Fibroblast of the aortic adventitia (primary cell): ENCODE measurements at regions not wholly inside any gene's neighbourhood (a gene's known extent, or its start where the extent isn't known, plus 50 kb on each side); places are given as distances from the start of the nearest gene placed in this dataset.

Experiments used
- DNase-seq: peaks from one replicate; pipeline ENCODE4 v3.0.0-alpha.2; 2010; ENCODE audit warnings: low read depth
- H3K4me3 ChIP-seq: 2 replicates; pipeline ENCODE4 v1.5.1; 2011; ENCODE audit warnings: low read depth, mild to moderate bottlenecking, control low read depth, low read length, moderate library complexity
- TF ChIP-seq, protein P1 (sequence below): IDR thresholded peaks from 2 replicates; pipeline ENCODE4 v1.5.1; 2011; ENCODE audit warnings: mild to moderate bottlenecking, low read length, control low read depth, inconsistent platforms; ENCODE audit not compliant: insufficient read depth

DNA sequence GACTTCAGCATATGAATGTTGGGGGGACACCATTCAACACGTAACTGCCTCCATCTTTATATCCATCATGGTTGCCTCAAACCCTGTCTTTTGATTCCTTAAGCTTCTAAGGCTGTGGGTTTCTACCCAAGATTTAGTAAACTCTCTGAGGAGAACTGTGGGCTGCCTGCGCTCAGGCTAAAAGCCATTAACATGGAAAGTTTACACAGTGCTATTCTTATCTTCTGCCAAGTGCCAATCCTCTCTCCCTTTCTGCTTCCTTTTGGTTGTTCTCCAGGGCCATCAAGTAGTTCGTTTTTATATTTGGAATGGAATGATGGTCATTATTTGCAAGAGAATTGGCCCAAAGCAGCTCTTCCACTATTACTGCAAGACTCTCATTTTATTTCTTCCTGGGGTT lies 97.3 kb upstream of the KLF14 start:
- TF ChIP-seq, protein P1, sequence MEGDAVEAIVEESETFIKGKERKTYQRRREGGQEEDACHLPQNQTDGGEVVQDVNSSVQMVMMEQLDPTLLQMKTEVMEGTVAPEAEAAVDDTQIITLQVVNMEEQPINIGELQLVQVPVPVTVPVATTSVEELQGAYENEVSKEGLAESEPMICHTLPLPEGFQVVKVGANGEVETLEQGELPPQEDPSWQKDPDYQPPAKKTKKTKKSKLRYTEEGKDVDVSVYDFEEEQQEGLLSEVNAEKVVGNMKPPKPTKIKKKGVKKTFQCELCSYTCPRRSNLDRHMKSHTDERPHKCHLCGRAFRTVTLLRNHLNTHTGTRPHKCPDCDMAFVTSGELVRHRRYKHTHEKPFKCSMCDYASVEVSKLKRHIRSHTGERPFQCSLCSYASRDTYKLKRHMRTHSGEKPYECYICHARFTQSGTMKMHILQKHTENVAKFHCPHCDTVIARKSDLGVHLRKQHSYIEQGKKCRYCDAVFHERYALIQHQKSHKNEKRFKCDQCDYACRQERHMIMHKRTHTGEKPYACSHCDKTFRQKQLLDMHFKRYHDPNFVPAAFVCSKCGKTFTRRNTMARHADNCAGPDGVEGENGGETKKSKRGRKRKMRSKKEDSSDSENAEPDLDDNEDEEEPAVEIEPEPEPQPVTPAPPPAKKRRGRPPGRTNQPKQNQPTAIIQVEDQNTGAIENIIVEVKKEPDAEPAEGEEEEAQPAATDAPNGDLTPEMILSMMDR: no peak
- DNase-seq: no peak
- no peak overlapping the region for H3K4me3 ChIP-seq

DNA sequence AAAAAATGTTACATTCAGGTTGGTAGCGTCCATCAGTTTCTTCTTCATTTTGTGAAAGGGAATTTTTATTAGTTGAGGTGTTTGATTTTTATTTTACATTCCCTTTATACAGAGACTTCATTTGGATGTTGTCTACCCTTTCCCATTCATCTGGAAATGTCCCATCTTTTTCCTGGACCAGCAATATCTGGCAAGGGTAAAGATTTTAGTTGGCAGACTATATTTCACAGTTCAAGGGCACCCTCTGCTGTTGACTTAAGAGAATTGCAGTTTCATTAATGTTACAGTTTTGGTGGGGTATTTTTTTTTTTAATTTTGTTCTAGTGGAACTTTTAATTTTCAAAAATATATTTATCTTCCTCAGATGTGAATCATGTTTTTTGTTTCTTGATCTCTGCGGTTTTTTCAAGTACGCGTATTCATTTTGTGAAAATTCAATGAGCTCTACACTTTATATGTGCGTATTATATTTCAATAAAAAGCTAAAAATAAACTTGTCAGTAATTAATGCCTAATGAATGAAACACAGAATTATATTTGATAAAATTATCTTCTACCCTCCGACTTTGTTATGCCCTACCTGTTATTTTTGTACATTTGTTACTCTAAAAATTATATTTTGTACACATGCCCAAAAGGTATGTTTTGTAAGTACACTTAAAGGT lies 97.9 kb upstream of the KLF14 start:
- TF ChIP-seq, protein P1: peak; percentile 67
- H3K4me3 ChIP-seq: no peak overlapping the region
- peak; percentile 82 for DNase-seq

DNA sequence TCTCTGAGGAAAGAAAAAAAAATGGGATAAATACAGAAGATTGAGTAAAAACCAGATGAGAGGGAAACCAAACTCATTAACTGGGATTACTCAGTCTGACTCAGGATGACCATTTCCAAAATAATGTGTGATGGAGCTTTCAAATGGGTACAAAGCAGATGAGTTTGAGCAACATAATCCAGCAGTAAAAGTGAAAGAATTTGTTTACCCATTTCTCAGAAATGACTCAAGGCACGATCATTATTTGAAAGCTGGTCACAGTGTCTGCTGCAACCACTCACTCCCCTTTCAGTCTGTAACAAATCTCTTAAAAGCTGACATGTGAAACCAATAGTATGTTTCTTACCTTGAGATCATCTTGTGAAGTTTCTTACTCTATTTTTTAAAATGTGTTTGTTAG lies 104.7 kb upstream of the KLF14 start:
- H3K4me3 ChIP-seq: no peak overlapping the region

DNA sequence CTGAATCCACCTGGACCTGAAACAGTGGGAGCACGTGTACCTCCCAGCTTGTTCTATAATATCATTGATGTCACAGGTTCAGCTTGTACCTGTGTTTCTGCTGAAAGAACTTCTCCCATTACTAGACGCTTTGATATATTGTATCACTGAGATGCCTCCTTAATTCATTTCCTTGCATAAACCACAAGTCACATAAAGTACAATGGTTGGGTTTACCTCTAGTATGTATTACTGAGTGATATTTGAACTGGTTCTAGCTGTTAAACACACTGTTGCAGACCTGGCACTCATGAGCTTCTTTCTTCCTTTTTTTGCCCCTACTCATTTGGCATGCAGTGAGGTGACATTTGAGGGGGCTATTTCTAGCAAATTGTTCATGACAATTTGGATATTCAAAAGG lies 106.6 kb upstream of the KLF14 start:
- no peak overlapping the region for H3K4me3 ChIP-seq
- TF ChIP-seq, protein P1: no peak
- no peak for DNase-seq

More for the DNA sequence above, 104.7 kb upstream of the KLF14 start:
- peak; percentile 89 for DNase-seq
- TF ChIP-seq, protein P1: no peak

DNA sequence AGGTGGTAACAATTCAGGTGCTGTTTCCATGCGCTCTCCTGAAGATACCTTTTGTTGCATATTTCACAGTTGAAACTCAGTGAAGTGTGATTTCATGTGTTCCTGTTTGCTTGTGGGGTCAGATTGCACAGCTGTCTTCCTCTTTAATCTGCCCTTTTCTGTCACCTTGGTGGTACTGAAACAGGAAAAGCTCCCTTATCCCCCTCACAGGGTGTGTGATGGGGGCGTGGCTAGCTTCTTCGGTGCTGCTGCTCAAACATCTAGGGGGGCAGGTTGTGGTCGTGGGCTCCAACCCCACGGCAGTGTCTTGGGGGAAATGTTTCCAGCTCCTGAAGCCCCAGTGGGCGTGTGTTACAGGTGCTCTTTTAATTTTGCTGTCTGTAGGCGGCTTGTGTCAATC lies 107.4 kb upstream of the KLF14 start:
- no peak for DNase-seq
- TF ChIP-seq, protein P1: no peak
- H3K4me3 ChIP-seq: no peak overlapping the region

DNA sequence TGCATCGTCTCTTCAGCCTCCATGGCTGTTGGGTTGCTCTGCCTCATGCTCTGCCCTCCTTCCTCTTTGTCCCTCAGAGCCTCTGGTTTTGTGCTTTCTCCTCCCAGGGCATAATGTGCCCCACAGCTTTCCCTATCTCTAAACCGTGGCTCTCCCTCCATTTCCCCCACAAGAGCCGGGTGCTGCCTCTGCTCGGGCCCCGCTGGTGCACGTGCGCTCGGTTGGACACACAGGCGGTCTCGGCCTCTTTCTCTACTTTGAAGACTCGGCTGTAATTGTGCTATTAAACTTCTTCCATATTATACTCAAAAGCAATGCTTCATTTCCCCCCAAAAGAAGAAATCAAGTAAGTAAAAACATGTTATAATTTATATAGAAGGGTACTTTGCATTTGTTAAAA lies 109.7 kb upstream of the KLF14 start:
- no peak for DNase-seq
- TF ChIP-seq, protein P1: no peak
- no peak overlapping the region for H3K4me3 ChIP-seq
